HCT116 (cell line): ENCODE measurements at regions not wholly inside any gene's neighbourhood (a gene's known extent, or its start where the extent isn't known, plus 50 kb on each side); places are given as distances from the start of the nearest gene placed in this dataset.

Experiments
- ATAC-seq: fragments of 200-7000 bp; cut with Tn5 transposase; 2 replicates; pipeline ENCODE4 v1.9.1; 2020; ENCODE audit warnings: mild to moderate bottlenecking, moderate library complexity
- BruUV-seq: library from RNA; stranded (reverse); fragments of 400-500 nt; replicated peaks from 2 replicates; lab custom pipeline; 2021; lab: Mats Ljungman, UMichigan
- CTCF ChIA-PET: fragments of 300-600 bp; sonication (Branson Sonifier 250); formaldehyde crosslinking; loops from one replicate; lab custom pipeline; 2021; ENCODE audit warnings: antibody characterized with exemption; lab: Charles Lee
- POLR2A ChIA-PET: fragments of 300-600, 350-600 bp; sonication (Branson Sonifier 250); formaldehyde crosslinking; loops from one replicate; lab custom pipeline; 2021; ENCODE audit warnings: antibody characterized with exemption; lab: Charles Lee
- RAD21 ChIA-PET, 2 experiments: fragments of 300-600 bp; sonication (Branson Sonifier 250); formaldehyde crosslinking; loops; one replicate each; lab custom pipeline; 2023; ENCODE audit warnings: low total read pairs in 2 of 2; ENCODE audit not compliant: uncharacterized antibody in 2 of 2, unreplicated experiment in 2 of 2, low non-redundant PET in 1 of 2; lab: Charles Lee
- DNase-seq: peaks from one replicate; pipeline ENCODE4 v3.0.0-alpha.2; 2010; ENCODE audit warnings: low read depth, low spot score
- H2AFZ ChIP-seq: fragments of 200-600 bp; shearing (Covaris generic), sonication (generic); 2 replicates; pipeline ENCODE4 v1.6.1; 2017; ENCODE audit warnings: low read depth, mixed run types, mixed read lengths, antibody characterized with exemption, low read length; ENCODE audit not compliant: poor library complexity, severe bottlenecking
- H3K27ac ChIP-seq: 2 replicates; pipeline ENCODE4 v1.5.1; 2012; ENCODE audit warnings: low read depth, low read length
- H3K27me3 ChIP-seq: fragments of 200-600 bp; sonication (generic); 2 replicates; pipeline ENCODE4 v1.6.1; 2016; ENCODE audit warnings: mixed run types, low read length, mixed read lengths; ENCODE audit not compliant: insufficient read depth
- H3K36me3 ChIP-seq, 2 experiments: fragments of 200-500 bp in 1 of 2; fragments of 200-600 bp in 1 of 2; sonication (Bioruptor generic) in 1 of 2; sonication (generic) in 1 of 2; 2 replicates each; pipeline versions ENCODE4 v1.5.1 to v1.6.1; 2014 to 2016; ENCODE audit warnings: low read length in 2 of 2, inconsistent platforms in 1 of 2, mixed read lengths in 1 of 2, mixed run types in 1 of 2; ENCODE audit not compliant: insufficient read depth in 2 of 2, control insufficient read depth in 1 of 2
- H3K4me1 ChIP-seq, 2 experiments: fragments of 200-600 bp in 1 of 2; sonication (generic) in 1 of 2; 2 replicates each; pipeline versions ENCODE4 v1.5.1 to v1.6.1; 2012 to 2017; ENCODE audit warnings: low read length in 2 of 2, inconsistent platforms in 1 of 2, mild to moderate bottlenecking in 1 of 2, mixed read lengths in 1 of 2, mixed run types in 1 of 2, moderate library complexity in 1 of 2; ENCODE audit not compliant: insufficient read depth in 2 of 2, control insufficient read depth in 1 of 2
- H3K4me2 ChIP-seq: fragments of 200-600 bp; sonication (generic); 2 replicates; pipeline ENCODE4 v1.6.1; 2017; ENCODE audit warnings: mixed run types, low read length, mixed read lengths
- H3K4me3 ChIP-seq, 2 experiments: fragments of 200-600 bp in 1 of 2; sonication (generic) in 1 of 2; replicated peaks in 1 of 2; 2 replicates each; pipeline ENCODE4 v1.5.1; 2011 to 2016; ENCODE audit warnings: low read length in 2 of 2, control low read depth in 1 of 2, low read depth in 1 of 2, mild to moderate bottlenecking in 1 of 2, mixed read lengths in 1 of 2, mixed run types in 1 of 2
- H3K79me2 ChIP-seq: fragments of 200-600 bp; sonication (generic); 2 replicates; pipeline ENCODE4 v1.6.1; 2017; ENCODE audit warnings: mild to moderate bottlenecking, mixed run types, low read length, moderate library complexity, mixed read lengths; ENCODE audit not compliant: insufficient read depth
- H3K9ac ChIP-seq: fragments of 200-600 bp; sonication (generic); 2 replicates; pipeline ENCODE4 v1.6.1; 2016; ENCODE audit warnings: low read length, mixed read lengths
- H3K9me2 ChIP-seq: fragments of 200-600 bp; sonication (generic), shearing (Covaris generic); 2 replicates; pipeline ENCODE4 v1.6.1; 2017; ENCODE audit warnings: mixed run types, mild to moderate bottlenecking, moderate library complexity; ENCODE audit not compliant: insufficient read depth
- H3K9me3 ChIP-seq, 2 experiments: fragments of 200-500 bp in 1 of 2; fragments of 200-600 bp in 1 of 2; sonication (Bioruptor generic) in 1 of 2; sonication (generic) in 1 of 2; 2 replicates each; pipeline ENCODE4 v1.6.1; 2014 to 2017; ENCODE audit warnings: low read length in 2 of 2, mixed read lengths in 2 of 2, inconsistent platforms in 1 of 2, low read depth in 1 of 2, mild to moderate bottlenecking in 1 of 2, mixed run types in 1 of 2, moderate library complexity in 1 of 2; ENCODE audit not compliant: control insufficient read depth in 1 of 2, insufficient read depth in 1 of 2
- H4K20me1 ChIP-seq: fragments of 200-600 bp; sonication (generic), shearing (Covaris generic); 2 replicates; pipeline ENCODE4 v1.6.1; 2017; ENCODE audit warnings: mixed run types, mild to moderate bottlenecking, moderate library complexity; ENCODE audit not compliant: insufficient read depth
- CBX3 ChIP-seq: IDR thresholded peaks from 2 replicates; pipeline ENCODE4 v1.6.1; 2012; ENCODE audit warnings: low read depth
- EGR1 ChIP-seq: IDR thresholded peaks from 2 replicates; pipeline ENCODE4 v1.6.1; 2012; ENCODE audit warnings: low read depth
- ELF1 ChIP-seq: IDR thresholded peaks from 2 replicates; pipeline ENCODE4 v1.6.1; 2012; ENCODE audit warnings: low read depth, borderline replicate concordance
- EZH2 ChIP-seq: fragments of 200-600 bp; sonication (generic); IDR thresholded peaks from 2 replicates; pipeline ENCODE4 v1.6.1; 2017; ENCODE audit warnings: antibody characterized with exemption, mixed run types
- EZH2phosphoT487 ChIP-seq: fragments of 200-600 bp; IDR thresholded peaks from 2 replicates; pipeline ENCODE4 v1.6.1; 2018; ENCODE audit warnings: antibody characterized with exemption, borderline replicate concordance
- POLR2A ChIP-seq: IDR thresholded peaks from 2 replicates; pipeline ENCODE4 v1.7.0; 2011; ENCODE audit warnings: borderline replicate concordance; ENCODE audit not compliant: insufficient read depth, insufficient read length; ENCODE audit errors: extremely low read depth
- POLR2AphosphoS5 ChIP-seq: IDR thresholded peaks from 2 replicates; pipeline ENCODE4 v1.6.1; 2011; ENCODE audit warnings: mild to moderate bottlenecking, low read depth, low read length, moderate library complexity
- RAD21 ChIP-seq: IDR thresholded peaks from 2 replicates; pipeline ENCODE4 v1.6.1; 2012; ENCODE audit warnings: low read depth, mild to moderate bottlenecking
- SP1 ChIP-seq: IDR thresholded peaks from 2 replicates; pipeline ENCODE4 v1.6.1; 2012; ENCODE audit warnings: low read depth
- SRF ChIP-seq: IDR thresholded peaks from 2 replicates; pipeline ENCODE4 v1.6.1; 2012; ENCODE audit warnings: low read depth
- TCF7L2 ChIP-seq: IDR thresholded peaks from 2 replicates; pipeline ENCODE4 v1.7.0; 2011; ENCODE audit warnings: borderline replicate concordance, inconsistent platforms; ENCODE audit not compliant: insufficient read depth, insufficient read length; ENCODE audit errors: extremely low read depth
- YY1 ChIP-seq: IDR thresholded peaks from 2 replicates; pipeline ENCODE4 v1.6.1; 2011; ENCODE audit warnings: low read length, low read depth, moderate library complexity, mild to moderate bottlenecking; ENCODE audit not compliant: insufficient replicate concordance; ENCODE audit errors: extremely low read depth
- ZFX ChIP-seq: fragments of 450-650 bp; IDR thresholded peaks from 2 replicates; pipeline ENCODE4 v1.6.1; 2017
- ZNF274 ChIP-seq: fragments of 200-500 bp; sonication (Bioruptor generic); IDR thresholded peaks from 2 replicates; pipeline ENCODE4 v1.6.1; 2014; ENCODE audit warnings: mild to moderate bottlenecking, low read depth, low read length, inconsistent platforms
- intact Hi-C: fragments of 100-400 bp; cut with micrococcal nuclease; formaldehyde crosslinking; loops from 2 replicates; pipeline ENCODE4 v1.10.0; 2022
- TF ChIP-seq, protein P1 (sequence below), 3 experiments: fragments of 200-600 bp in 1 of 3; sonication (generic) in 1 of 3; IDR thresholded peaks in 2 of 3; conservative IDR thresholded peaks in 1 of 3; 2 replicates each; pipeline ENCODE4 v1.5.1; 2012 to 2017; ENCODE audit warnings: low read depth in 2 of 3, low read length in 2 of 3, antibody characterized with exemption in 1 of 3, borderline replicate concordance in 1 of 3, control low read depth in 1 of 3, mild to moderate bottlenecking in 1 of 3, mixed read lengths in 1 of 3, mixed run types in 1 of 3, moderate library complexity in 1 of 3; ENCODE audit not compliant: insufficient read depth in 1 of 3
- TF ChIP-seq, protein P2 (sequence below): IDR thresholded peaks from 2 replicates; pipeline ENCODE4 v1.6.1; 2012

DNA sequence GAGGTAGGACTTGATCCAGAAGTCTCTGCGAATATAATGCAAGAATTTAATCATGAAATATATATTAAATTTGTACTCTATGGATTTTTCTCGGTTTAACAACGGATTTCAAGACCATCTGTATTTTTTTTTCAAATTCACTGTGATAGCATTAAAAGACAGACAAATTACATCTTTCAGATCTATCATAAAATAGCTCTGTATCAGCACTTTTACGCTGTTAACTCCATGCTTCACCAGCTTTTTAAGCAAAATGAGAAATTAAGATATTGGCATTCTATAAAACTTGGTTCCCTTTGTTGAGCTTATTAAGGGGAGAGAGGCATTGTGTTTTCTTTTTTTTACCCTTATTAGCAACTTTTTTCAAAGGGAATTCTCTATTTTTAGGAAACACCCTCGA lies 1377.6 kb upstream of the NXPH2 start:
- Histone ChIP-seq H3K27ac (no peak overlapping the region), H3K79me2 (no peaks in the 10 kb centered on the region), H3K9me2 (no peaks in the 10 kb centered on the region), H2AFZ (no peak overlapping the region), H3K4me2 (no peak overlapping the region), H4K20me1 (no peaks in the 10 kb centered on the region), H3K4me1 (no peaks in the 10 kb centered on the region), H3K9ac (no peak overlapping the region), H3K36me3 (no peaks in the 10 kb centered on the region), H3K4me3 (no peak overlapping the region), H3K27me3 (no peaks in the 10 kb centered on the region), H3K9me3 (no peaks in the 10 kb centered on the region)
- no TSS peak for BruUV-seq
- no peak for DNase-seq
- POLR2A ChIA-PET, result no interaction called here
- RAD21 ChIA-PET, result no interaction called here
- no peak for ATAC-seq
- CTCF ChIA-PET, result no interaction called here
- intact Hi-C loops, result no loop called here
- TF ChIP-seq POLR2AphosphoS5 (no peak), ZFX (no peak), CBX3 (no peak), EZH2phosphoT487 (no peak), ZNF274 (no peak)
- TF ChIP-seq, protein P1, sequence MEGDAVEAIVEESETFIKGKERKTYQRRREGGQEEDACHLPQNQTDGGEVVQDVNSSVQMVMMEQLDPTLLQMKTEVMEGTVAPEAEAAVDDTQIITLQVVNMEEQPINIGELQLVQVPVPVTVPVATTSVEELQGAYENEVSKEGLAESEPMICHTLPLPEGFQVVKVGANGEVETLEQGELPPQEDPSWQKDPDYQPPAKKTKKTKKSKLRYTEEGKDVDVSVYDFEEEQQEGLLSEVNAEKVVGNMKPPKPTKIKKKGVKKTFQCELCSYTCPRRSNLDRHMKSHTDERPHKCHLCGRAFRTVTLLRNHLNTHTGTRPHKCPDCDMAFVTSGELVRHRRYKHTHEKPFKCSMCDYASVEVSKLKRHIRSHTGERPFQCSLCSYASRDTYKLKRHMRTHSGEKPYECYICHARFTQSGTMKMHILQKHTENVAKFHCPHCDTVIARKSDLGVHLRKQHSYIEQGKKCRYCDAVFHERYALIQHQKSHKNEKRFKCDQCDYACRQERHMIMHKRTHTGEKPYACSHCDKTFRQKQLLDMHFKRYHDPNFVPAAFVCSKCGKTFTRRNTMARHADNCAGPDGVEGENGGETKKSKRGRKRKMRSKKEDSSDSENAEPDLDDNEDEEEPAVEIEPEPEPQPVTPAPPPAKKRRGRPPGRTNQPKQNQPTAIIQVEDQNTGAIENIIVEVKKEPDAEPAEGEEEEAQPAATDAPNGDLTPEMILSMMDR (IDR thresholded peaks at IDR 0.05 in 2 of 3, conservative IDR thresholded peaks at IDR 0.05 in 1 of 3; ENCODE audit: borderline replicate concordance in 1 of 3, insufficient read depth in 1 of 3, low read depth in 2 of 3, low read length in 2 of 3), result no peak

DNA sequence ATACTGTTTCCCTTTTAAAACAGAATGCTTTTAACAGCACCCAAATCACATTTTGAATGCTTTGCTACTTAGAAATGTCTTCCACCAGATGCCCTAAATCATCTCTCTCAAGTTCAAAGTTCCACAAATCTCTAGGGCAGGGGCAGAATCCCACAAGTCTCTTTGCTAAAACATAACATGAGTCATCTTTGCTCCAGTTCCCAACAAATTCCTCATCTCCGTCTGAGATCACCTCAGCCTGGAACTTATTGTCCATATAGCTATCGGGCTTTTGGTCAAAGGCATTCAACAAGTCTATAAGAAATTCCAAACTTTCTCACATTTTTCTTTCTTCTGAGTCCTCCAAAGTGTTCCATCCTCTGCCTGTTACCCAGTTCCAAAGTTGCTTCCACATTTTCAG lies 1374.5 kb upstream of the NXPH2 start:
- BruUV-seq, result no TSS peak
- ATAC-seq (no peak), DNase-seq (no peak)
- Histone ChIP-seq H3K9me2 (no peaks in the 10 kb centered on the region), H4K20me1 (no peaks in the 10 kb centered on the region), H3K4me1 (no peaks in the 10 kb centered on the region), H3K4me3 (no peak overlapping the region), H3K9me3 (no peaks in the 10 kb centered on the region), H3K79me2 (no peaks in the 10 kb centered on the region), H2AFZ (no peak overlapping the region), H3K36me3 (no peaks in the 10 kb centered on the region), H3K9ac (no peak overlapping the region), H3K4me2 (no peak overlapping the region), H3K27ac (no peak overlapping the region), H3K27me3 (no peaks in the 10 kb centered on the region)
- POLR2A ChIA-PET, result no interaction called here
- intact Hi-C loops, result no loop called here
- RAD21 ChIA-PET, result no interaction called here
- CTCF ChIA-PET, result no interaction called here
- TF ChIP-seq EGR1 (no peak), POLR2AphosphoS5 (no peak), RAD21 (no peak), ZNF274 (no peak), SP1 (no peak), YY1 (no peak), POLR2A (no peak), EZH2 (no peak), ELF1 (no peak), SRF (no peak), CBX3 (no peak), TCF7L2 (no peak)
- TF ChIP-seq, protein P2, sequence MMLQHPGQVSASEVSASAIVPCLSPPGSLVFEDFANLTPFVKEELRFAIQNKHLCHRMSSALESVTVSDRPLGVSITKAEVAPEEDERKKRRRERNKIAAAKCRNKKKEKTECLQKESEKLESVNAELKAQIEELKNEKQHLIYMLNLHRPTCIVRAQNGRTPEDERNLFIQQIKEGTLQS, result no peak
- TF ChIP-seq, protein P1 (IDR thresholded peaks at IDR 0.05 in 2 of 3, conservative IDR thresholded peaks at IDR 0.05 in 1 of 3; ENCODE audit: borderline replicate concordance in 1 of 3, insufficient read depth in 1 of 3, low read depth in 2 of 3, low read length in 2 of 3), result no peak
